GM21619 (cell line): ENCODE measurements at regions not wholly inside any gene's neighbourhood (a gene's known extent, or its start where the extent isn't known, plus 50 kb on each side); places are given as distances from the start of the nearest gene placed in this dataset.
"Not testable (repeated sequence)": the region's sequence is repeated elsewhere in the genome, so short reads cannot be mapped to it uniquely, and the experiment has no call there.

Source experiments
- ATAC-seq: cut with Tn5 transposase; IDR thresholded peaks from one replicate; pipeline ENCODE4 v1.9.1; 2021; ENCODE audit not compliant: unreplicated experiment

- no peak for ATAC-seq
These were observed 607.2 kb downstream of the HTR1B start for GRCh38 chr6:76856065-76856464.

GRCh38 chr6:76852776-76853175 is 610.5 kb downstream of the HTR1B start:
- ATAC-seq: no peak

- ATAC-seq: not testable (repeated sequence)
These were observed 613.9 kb downstream of the HTR1B start for GRCh38 chr6:76849274-76849970.

- no peak for ATAC-seq
These were observed 620.1 kb downstream of the HTR1B start for GRCh38 chr6:76843054-76843822.

- no peak for ATAC-seq
These were observed 622.4 kb downstream of the HTR1B start for GRCh38 chr6:76840865-76841264.

- ATAC-seq: peak; percentile 48
These were observed 623.1 kb downstream of the HTR1B start for GRCh38 chr6:76840041-76840745.

- no peak for ATAC-seq
These were observed 623.8 kb downstream of the HTR1B start for GRCh38 chr6:76839505-76839904.

- ATAC-seq: no peak
These were observed 625.7 kb downstream of the HTR1B start for GRCh38 chr6:76837564-76837963.

GRCh38 chr6:76835695-76836094 is 627.6 kb downstream of the HTR1B start:
- ATAC-seq: no peak

- no peak for ATAC-seq
These were observed 628.0 kb downstream of the HTR1B start for GRCh38 chr6:76835293-76835692.

GRCh38 chr6:76834399-76834798 is 628.9 kb downstream of the HTR1B start:
- ATAC-seq: no peak

- ATAC-seq: no peak
These were observed 632.0 kb downstream of the HTR1B start for GRCh38 chr6:76831299-76831698.

GRCh38 chr6:76823578-76823977 is 639.7 kb downstream of the HTR1B start:
- ATAC-seq: not testable (repeated sequence)

- ATAC-seq: no peak
These were observed 644.8 kb downstream of the HTR1B start for GRCh38 chr6:76818451-76818850.

GRCh38 chr6:76817429-76817828 is 645.9 kb downstream of the HTR1B start:
- ATAC-seq: no peak

- no peak for ATAC-seq
These were observed 648.5 kb downstream of the HTR1B start for GRCh38 chr6:76814496-76815458.

GRCh38 chr6:76810286-76810685 is 653.0 kb downstream of the HTR1B start:
- no peak for ATAC-seq

GRCh38 chr6:76803038-76803580 is 660.2 kb downstream of the HTR1B start:
- no peak for ATAC-seq

- no peak for ATAC-seq
These were observed 670.9 kb downstream of the HTR1B start for GRCh38 chr6:76792394-76792793.

- ATAC-seq: no peak
These were observed 672.4 kb downstream of the HTR1B start for GRCh38 chr6:76790881-76791280.
